Suppressor macrophage treated with lipopolysaccharide for 1 hour (primary cell): ENCODE measurements at regions not wholly inside any gene's neighbourhood (a gene's known extent, or its start where the extent isn't known, plus 50 kb on each side); places are given as distances from the start of the nearest gene placed in this dataset.
A peak's percentile ranks its signal among the peaks of the same experiment; 100 is the strongest.

Experiments used
- DNase-seq, 3 donors: peaks; one replicate each; pipeline ENCODE4 v3.0.0-alpha.2; 2020 to 2022

DNA sequence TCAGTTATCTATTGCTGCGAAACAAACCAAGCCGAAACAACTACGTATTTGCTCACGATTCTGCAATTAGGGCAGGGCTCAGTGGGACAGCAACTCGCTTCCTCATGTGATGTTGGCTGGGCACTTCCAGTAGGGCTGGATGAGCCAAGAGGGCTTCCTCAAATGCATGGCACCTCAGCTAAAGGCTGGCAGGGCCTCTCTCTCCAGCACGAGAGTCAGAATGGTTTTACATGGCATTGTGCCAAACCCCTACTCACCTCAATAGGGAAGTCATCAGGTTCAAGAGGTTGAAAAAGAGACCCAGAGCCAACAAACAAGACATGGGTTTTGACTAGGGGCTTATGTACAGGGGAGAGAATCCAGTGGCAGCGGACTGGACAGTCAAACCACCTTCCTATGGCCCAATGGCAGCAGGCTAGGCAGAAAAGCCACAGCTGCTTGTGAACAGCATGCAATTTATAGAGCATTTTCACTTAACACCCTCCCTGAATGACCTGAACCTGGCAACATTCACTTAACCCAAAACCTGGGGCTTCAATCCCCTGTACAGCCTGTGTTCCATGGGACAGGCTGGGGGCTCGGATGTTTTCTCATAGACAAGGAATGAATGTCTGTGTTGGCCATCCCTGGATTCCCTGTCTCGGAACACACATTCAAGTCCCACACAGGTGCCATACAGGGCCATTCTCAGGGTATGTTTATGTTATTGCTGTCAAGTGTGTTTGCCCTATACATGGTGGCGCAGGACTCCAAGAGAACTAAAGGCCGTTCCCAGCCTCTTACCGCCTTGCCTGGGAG lies 154.2 kb upstream of the NAV2 start:
- peak; percentile 17 to 28 (median 24) for DNase-seq

DNA sequence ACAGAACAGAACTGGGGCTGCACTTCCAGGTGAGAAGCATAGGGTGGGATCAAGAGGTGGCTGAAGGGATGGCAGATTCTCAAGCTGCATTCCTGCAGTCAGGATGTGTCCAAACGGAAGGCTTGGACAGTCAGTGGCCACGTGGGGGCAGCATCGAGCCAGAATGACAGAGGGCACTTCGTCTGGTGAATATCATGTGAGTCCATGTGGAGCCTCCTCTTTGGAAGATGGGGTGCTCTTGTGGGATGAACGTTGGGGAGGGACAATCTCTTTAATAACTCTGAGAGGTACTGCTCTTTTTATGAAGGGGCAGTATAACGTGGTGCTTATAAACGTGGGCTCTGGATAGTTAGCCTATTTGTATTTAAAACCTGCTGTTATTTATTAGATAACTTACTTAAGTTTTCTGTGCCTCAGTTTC lies 154.9 kb upstream of the NAV2 start:
- DNase-seq = peak; percentile 76 to 89 (median 85)

DNA sequence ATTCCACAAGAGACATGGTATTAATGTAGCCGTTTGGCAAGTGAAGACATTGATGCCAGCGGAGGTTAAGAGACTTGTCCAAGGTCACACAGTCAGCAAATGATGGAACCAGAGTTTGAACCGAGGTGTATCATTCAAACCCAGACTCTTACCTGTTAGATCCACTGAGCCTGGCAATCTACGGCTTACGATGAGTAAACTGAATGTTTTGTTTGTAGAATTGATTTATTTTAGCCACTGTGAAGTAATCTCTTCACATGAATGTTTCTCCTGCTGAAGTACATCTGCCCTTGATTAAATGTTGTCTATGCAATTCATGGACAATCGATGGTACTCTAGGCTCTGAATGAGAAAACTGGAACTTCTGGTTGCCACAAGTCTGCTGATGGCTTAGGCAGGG lies 155.5 kb upstream of the NAV2 start:
- DNase-seq = no peak

DNA sequence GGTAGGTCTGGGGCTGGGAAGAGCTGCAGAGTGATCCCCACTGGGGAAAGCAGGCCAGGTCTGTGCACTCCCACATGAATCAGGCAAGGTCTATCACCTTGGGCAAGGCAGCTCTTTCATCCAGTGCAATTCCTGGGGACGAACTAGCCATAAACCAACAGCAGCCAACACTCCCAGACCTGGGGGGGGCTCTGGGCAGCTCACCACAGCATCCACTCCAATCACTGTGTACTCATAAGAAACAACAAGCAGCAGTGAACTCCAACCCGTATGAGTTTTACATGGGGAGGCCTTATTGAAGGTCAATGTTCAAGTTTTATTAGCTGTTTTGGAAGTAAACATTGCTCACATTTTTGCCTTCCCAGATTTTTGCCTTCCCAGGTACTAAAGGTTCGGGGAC lies 157.4 kb upstream of the NAV2 start:
- no peak for DNase-seq

DNA sequence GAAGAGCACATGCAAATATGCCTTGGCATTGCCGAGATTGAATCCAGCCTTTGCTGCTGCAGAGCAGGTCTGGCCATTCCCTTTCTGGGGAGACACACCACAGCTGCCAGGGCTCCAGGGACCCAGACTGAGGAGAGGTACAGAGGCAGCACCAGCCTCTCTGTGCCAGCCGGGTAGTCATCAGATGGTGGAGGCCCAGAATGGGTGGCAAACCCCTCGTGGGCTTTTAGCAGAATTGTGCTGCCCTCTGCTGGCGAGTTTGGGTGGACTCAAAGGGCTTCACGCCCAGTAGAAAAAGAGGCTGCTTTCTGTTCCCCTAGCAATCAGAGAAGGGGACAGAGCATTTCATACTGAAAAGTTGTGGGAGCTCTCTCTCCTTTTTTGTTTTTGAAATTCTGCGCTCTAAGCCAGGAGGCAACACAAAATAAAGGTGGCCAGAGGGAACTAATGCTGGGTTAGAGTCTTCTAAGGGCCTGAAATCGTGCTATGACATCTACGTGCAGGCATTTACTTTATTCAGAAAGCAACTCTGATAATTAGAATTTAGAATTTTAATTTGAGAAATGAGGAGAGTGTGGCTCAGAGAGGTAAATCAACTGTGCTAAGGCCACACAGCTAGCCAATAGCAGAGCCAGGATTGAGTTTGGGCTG lies 158.8 kb upstream of the NAV2 start:
- peak; percentile 84 to 91 (median 89) for DNase-seq

DNA sequence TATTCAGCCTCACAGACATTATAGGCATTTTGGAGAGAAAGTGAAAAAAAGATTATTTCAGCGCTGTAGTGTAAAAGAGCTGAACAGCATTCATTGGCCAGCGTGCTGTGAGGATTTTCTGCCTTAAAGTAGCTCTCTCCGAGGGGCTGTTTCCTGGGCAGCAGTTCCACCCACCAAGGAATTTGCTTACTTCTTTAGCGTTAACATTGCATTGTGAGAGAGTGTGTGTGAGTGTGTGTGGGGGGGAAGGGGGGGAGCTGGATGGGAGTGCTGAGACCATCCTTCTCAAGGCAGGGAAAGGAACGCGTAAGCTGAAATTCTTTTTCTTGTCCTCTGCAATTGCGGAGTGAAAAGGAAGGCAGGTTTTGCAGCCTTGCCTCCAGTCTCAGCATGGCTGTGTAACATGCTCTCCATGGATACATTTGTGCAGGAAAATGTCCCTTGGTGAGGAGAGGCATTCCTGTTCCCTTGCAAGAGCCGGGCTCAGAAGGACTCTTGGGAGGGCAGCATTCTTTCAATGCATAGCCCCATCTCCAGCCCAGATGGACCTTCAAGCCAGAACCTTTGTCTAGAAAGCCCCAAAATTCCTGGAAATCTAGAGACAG lies 159.9 kb upstream of the NAV2 start:
- no peak for DNase-seq

DNA sequence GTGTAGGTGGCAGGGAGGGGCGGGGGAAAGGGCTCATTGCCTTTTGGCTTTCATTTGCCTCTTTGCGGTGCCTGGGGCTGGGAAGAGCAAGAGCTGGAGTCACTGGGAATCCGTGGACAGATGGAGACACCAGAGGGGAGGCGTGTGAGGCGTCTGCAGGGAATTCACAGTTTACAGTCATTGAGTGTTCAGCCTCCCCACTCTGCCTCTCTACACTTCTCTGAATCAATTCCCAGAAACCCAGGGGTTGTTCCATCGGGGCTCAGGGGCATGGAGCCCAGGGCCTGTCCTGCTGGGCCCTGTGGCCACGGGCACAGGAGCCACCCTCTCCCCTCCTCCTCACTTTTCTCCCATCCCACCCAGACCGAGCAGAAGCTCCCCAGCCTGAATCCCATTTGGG lies 160.5 kb upstream of the NAV2 start:
- no peak for DNase-seq

DNA sequence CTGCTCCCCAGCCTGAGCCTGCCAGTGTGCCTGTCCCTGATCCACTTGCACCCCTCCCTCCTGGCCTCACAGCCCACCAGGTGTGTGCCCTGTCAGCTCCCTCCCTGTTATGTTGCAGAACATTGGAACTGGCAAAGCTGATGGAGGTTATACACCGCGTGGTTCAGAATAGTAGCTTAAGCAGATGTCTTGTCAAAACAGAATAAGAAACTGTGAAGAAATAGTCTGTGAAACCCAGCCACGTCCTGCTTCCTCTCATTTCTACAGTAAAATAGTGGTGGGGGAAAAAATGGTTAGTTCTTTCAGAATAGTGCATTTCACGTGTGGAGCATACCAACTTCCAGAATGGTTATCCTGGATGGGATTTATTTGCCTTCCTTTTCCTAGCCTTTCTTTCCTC lies 161.2 kb upstream of the NAV2 start:
- no peak for DNase-seq

DNA sequence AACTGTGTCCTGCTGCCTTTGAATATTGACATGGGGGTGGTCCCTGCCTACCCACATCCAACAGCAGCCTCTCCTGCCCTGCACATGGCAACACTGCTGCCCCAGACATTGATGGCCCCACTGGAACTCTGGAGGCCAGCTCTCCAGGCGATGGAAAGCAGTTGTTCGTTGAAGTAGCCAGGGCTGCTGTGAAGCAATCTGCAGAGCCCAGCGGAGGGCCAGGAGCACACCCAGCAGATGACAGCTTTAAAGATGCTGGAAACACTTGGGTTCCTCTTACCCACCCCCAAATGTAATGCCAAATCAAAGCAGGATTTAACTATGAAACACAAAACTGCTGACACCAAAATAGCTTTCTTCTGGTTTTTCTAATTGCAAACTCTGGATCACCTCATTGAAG lies 165.6 kb upstream of the NAV2 start:
- no peak for DNase-seq

DNA sequence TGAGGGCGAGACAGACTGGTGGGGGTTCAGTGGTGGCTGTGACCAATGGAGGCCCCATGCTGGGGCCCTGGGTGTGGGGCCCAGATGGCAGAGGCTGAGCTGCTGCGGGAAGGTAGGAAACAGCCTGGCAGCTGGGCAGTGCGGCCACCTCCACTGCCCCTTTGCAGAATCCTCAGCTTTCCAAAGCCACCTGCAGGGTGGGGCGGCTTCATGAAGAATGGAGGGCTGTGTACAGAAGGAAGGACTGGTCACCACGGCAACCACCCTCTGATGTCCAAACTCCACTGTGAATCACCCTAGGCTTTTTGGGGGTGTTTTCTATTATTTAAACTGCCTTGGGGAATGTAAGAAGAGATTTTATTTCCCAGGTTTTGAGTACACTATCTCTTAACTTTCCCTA lies 166.3 kb upstream of the NAV2 start:
- DNase-seq = no peak

DNA sequence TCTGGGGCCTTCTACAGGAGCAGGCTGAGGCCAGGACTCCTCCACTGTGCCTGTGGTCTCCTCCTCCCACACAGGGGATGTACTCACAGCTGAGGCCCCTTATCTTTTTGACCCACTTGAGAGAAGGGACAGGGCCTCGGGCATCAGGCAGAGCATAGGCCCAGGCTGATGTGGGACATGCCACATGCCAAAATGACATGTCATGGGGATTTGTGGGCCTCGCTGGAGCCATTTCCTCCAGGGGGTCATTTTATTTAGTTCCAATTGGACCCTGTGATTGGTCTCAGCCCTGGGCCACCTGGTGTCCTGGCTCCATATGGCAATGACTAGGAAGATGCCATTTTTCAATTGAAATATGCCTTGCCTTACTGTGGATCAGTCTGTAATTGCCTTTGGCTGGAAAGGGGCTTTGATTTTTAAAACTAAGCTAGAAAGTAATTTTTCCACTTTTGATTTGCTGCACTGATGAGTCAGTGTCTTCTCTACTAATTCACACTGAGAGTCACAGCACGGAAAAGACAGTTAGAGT lies 171.1 kb upstream of the NAV2 start:
- no peak for DNase-seq

DNA sequence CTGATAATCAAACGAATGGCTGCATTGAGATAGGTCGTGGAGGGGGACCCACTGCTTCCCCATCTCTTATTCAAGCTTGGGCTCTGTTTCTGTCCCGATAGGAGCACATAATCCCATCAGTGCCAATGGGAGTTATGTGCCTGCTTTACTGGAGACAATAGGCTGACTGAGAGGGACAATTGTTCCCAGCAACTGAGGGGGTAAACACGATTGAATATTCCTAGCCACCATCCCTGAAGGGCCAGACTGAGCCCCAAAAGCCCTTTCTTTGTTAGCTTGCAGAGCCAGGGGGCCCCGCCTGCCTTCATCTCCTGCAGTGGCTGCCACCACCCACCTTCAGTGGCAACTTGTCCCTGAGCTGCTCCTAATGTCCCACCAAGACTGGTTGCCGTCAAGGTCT lies 172.8 kb upstream of the NAV2 start:
- DNase-seq = no peak

DNA sequence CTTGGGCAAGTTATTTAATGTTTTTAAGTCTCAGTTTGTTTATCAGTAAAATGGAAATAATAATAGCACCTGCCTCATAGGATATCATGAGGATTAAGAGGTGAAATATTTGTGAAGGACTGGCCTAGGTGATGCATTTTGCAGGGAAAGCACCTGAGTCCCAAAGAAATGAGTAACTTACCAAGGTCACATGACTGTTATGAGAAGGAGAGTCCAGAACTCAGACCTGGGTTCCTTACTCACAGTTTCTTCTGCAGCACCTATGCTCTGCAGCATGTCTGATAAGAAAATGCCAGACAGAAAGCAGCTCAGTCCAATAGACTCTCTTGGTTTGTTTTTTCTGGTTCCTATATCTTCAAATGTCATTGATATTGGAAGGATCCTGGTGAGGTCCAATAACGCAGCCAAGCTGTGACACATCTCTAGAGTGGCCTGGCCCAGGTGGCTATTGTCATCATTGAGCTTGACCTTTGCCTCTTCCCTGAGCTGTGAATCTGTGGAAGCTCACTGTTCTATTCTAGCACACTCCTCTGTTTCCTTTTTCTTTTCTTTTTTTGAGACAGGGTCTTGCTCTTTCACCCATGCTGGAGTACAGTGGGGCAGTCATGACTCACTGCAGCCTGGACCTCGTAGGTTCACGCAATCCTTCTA lies 174.7 kb upstream of the NAV2 start:
- DNase-seq = no peak

DNA sequence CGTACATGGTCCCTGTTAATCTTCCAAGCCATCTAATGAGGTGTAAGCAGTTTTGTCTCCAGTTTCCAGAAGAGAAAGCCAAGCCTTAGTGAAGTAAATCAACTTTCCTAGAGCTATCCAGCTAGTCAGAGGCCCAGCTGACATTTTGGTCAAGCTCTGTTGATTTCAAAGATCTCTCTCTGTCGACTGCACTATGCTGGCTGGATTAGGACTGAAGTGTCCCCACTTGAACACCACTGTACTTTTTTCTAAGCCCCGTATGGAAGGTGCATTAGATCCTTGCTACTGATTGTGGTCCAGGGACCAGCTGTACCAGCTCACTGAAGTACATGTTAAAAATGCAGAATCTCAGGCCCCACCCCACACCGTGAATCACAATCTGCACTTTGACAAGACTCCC lies 176.5 kb upstream of the NAV2 start:
- no peak for DNase-seq

DNA sequence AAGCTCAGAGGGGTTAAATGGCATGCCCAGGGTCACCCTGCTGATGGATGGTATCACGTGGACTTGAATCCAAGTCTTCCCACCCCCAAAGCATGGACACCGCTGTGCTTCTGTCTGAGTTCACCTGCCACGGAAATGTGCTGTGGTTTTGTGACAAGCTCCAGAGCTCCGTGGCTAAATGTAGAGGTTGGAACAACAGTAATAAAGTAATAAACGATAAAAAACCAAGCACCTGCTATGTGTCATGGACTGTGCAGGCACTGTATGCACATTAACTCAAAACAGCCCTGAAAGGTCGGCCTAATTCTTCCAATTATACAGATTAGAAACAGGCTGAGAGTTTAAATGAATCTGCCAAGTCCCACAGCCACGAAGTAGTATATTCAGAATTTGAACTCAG lies 182.1 kb upstream of the NAV2 start:
- no peak for DNase-seq

DNA sequence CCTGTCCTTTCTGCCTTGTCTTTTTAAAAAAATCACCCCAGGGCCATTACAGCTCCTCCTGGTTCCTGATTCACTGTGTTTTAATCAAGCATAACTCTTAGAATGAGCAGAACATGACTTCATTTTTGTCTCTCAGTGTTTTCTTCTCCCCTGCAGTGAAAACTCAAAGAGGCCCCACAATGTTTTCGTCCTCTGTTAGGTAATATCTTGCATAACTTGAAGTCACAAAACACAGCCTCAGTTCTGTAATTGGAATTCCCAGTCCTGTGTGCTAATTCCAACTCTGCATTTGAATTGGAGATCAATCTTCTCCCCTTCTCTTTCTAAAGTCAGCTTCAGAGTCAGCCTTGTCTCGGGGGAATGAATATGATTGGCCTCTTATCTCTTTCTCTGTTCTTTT lies 186.5 kb upstream of the NAV2 start:
- no peak for DNase-seq

DNA sequence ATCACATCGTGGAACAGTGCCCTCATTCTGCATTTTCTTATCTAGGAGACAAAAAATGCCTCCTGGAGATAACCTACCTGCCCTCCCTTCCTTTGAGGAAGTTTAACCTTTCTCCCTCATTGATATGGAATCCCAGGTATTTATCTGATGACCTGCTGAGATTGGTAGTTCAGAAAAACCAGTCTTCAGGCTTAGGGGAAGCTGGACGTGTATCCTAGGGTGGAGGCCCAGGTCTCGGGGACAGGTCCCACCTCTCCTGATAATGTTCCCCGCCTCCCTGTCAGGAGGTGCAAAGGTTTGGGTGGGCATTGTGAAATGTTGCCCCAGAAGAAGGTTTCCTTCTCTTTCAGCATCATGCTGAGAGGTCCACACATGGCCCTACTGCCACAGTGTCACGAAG lies 186.9 kb upstream of the NAV2 start:
- no peak for DNase-seq

DNA sequence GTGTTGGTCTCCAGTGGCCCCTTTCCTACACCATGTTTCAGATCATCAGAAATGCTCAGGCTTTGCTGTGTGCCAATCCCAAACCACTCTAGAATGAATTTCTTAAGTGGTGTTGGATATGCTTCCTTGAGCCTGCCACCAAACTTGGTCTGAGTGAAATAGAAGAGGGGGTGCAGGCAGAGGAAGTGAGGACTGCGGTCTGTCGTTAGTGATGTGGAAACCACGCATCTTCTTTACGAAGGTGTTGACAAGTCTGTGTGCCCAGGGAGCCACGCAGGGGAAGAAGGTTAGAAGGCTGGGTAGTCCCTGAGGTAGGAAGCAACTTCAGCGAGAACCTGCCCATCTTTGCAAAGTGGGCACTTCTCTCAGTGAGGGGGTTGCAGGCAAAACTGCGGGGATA lies 187.4 kb upstream of the NAV2 start:
- DNase-seq = no peak

DNA sequence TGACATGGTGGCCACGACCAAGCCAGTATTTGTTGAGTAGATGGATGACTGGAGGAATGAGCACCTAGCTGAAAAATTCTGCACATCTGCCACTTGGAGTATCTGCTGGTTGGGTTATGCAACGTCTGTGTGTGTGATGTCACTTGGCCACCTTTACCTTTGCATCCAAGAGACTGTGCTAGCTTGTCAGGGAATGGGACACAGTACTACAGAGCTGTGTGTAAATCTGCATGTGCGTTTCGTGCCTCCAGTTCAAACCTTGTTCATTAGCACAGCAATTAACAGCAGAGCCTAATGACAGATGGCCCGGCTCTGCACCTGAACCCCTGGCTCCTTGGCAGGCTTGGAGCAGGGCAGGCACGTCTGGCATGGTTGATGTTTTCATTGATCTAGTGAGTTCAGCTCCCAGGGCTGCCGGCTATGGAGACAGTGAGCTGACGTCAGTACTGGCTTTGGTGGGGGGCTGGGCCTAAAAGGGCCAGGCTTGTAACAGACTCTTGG lies 188.4 kb upstream of the NAV2 start:
- DNase-seq = no peak

DNA sequence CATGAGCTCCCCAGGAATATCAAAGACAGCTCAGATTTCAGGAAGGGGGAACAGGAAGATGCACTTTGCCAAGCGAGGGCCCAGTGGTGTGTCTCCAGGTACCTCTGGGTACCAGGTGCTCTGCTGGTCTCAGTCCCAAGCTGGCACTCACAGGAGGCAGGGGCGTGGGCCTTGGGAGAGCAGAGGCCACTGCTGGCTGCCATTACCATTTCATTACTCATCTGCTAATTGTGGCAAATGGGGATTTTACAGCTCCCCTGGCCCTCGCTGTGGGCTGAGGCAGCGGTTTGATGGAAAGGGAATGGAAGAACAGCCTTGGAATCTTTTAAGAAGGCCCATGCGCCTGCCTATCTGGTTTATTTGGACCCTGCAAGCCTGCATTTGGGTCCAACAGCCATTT lies 192.0 kb upstream of the NAV2 start:
- DNase-seq = no peak

DNA sequence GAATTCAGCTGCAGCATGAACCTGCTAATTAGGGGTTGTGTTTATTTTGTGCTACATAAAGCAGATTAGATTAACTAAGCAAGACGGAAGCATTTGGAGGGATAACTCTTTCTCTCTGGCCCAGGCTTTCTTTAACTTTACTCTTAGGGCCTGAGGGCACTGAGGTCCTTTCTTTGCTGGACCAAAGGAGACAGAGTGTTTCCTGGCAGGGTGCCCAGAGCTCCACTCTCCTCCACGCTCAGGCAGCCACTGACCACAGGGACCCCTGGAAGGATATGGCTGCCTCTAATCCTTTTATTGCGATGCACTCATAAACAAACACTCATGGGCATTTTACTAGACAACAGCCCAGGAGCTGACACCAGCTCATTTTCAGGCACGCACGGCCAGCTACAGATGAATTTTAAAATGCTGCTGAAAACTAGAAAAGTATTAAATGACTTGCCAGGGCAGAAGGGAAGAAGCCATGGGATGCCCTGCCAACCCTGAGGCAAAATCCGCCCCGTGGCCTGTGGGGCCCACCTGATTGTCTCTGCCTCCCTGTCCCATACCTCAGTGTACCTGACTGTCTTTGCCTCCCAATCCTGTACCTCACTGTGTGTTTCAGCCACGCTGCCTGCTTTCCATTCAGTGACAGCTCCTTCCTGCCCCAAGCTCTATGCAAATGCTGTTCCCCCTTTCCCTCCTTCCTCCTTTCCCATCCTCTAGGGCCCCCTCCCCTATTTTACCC lies 192.6 kb upstream of the NAV2 start:
- DNase-seq = no peak

DNA sequence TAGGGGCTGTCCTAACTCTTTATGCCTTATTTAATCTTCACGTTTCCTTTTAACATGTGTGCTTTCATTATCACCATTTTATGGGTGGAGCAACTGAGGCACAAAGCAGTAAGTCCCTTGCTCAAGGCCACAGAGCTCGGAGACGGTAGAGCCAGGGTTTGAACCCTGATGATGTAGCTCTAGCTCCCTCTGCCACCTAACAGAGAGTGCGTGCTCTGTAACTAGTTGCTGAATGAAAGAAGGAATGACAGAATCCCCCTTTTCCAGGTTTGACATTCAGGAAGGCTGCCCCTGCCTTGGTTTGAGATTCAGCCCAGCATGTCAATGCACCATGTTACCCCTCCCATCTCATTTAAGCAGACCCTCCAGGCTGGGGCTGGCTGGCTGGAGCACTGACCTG lies 193.3 kb upstream of the NAV2 start:
- no peak for DNase-seq

DNA sequence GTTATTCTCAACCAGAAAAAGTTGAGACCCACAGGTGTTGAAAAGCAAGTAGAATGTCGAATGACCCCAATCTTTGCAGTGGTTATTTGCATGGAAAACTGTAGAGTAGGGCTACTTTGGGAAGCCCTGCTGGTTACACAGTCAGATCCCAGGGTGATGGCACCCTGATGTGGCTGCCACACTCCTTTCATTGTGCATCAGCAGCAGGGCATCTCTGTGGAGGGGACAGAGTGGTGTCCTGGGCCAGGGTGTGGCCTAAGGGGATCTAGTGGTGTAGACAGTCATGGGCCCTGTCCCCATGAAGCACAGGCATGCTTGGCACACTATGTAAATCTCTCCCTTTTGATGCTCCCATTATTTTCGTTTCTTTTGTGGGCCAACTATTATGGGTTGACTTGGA lies 199.4 kb upstream of the NAV2 start:
- no peak for DNase-seq
